Activated CD8-positive, alpha-beta memory T cell treated with anti-CD3 and anti-CD28 coated beads, Interleukin-2, amount 10 ng/mL, durations not matched to agents 7 days and 5 days (primary cell): ENCODE measurements at regions not wholly inside any gene's neighbourhood (a gene's known extent, or its start where the extent isn't known, plus 50 kb on each side); places are given as distances from the start of the nearest gene placed in this dataset.

Experiments used
- ATAC-seq: fragments of 150-1000 bp; cut with Tn5 transposase; one replicate; pipeline ENCODE4 v1.10.0; 2021; ENCODE audit warnings: moderate library complexity
- CTCF ChIA-PET: fragments of 350-600 bp; sonication (Branson Sonifier 250); formaldehyde crosslinking; loops from one replicate; lab custom pipeline; 2021; ENCODE audit warnings: antibody characterized with exemption; lab: Charles Lee
- DNase-seq: peaks from one replicate; pipeline ENCODE4 v3.0.0-alpha.2; 2020
- H3K27ac Mint-ChIP-seq: one replicate; pipeline ENCODE4 v1.8.0; 2021; ENCODE audit warnings: mild to moderate bottlenecking, mixed read lengths
- H3K27me3 Mint-ChIP-seq: one replicate; pipeline ENCODE4 v1.8.0; 2021; ENCODE audit warnings: mixed read lengths
- H3K36me3 Mint-ChIP-seq: one replicate; pipeline ENCODE4 v1.8.0; 2021; ENCODE audit warnings: mild to moderate bottlenecking, mixed read lengths
- H3K4me1 Mint-ChIP-seq: one replicate; pipeline ENCODE4 v1.8.0; 2021; ENCODE audit warnings: mixed read lengths
- H3K4me3 Mint-ChIP-seq: one replicate; pipeline ENCODE4 v1.8.0; 2021; ENCODE audit warnings: mild to moderate bottlenecking, moderate library complexity, mixed read lengths
- H3K9me3 Mint-ChIP-seq: one replicate; pipeline ENCODE4 v1.8.0; 2022; ENCODE audit warnings: low read depth, mixed read lengths

GRCh38 chr2:226357816-226358215, 441.8 kb downstream of the IRS1 start:
- H3K27me3 Mint-ChIP-seq, result peaks cover 8% of the 10 kb centered on the region
- no peaks in the 10 kb centered on the region for H3K4me1 Mint-ChIP-seq
- H3K9me3 Mint-ChIP-seq, result no peaks in the 10 kb centered on the region
- no peaks in the 10 kb centered on the region for H3K36me3 Mint-ChIP-seq
- DNase-seq (no peak), ATAC-seq (no peak)
- CTCF ChIA-PET, result no interaction called here
- no peak overlapping the region for H3K4me3 Mint-ChIP-seq
- H3K27ac Mint-ChIP-seq, result no peak overlapping the region

DNA sequence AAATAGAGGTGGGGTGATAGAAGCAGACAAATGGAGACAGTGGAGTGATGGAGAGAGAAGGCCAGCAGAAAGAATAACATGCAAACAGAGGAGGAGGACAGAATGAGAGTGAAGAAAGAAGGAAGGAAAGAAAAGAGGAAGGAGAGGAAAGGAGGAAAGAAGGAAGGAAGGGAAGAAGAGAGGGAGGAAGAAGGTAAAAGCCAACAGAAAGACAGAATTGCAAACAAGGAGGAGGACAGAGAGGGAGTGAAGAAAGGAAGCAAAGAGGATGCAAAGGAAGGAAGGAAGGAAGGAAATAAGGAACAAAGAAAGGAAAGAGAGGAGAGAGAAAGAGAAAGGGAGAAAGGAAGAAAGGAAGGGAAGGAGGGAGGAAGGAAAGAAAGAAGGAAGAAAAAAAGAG, 444.0 kb downstream of the IRS1 start:
- CTCF ChIA-PET, result no interaction called here
- peaks cover 8% of the 10 kb centered on the region for H3K27me3 Mint-ChIP-seq
- H3K4me3 Mint-ChIP-seq, result no peak overlapping the region
- no peaks in the 10 kb centered on the region for H3K9me3 Mint-ChIP-seq
- DNase-seq (no peak), ATAC-seq (no peak)
- H3K36me3 Mint-ChIP-seq, result no peaks in the 10 kb centered on the region
- no peak overlapping the region for H3K27ac Mint-ChIP-seq
- no peaks in the 10 kb centered on the region for H3K4me1 Mint-ChIP-seq

GRCh38 chr2:226354434-226354833, 445.2 kb downstream of the IRS1 start:
- no peak overlapping the region for H3K27ac Mint-ChIP-seq
- no peak overlapping the region for H3K4me3 Mint-ChIP-seq
- CTCF ChIA-PET, result no interaction called here
- ATAC-seq, result no peak
- no peak for DNase-seq
- no peaks in the 10 kb centered on the region for H3K4me1 Mint-ChIP-seq
- no peaks in the 10 kb centered on the region for H3K9me3 Mint-ChIP-seq
- peaks cover 6% of the 10 kb centered on the region for H3K27me3 Mint-ChIP-seq
- no peaks in the 10 kb centered on the region for H3K36me3 Mint-ChIP-seq

DNA sequence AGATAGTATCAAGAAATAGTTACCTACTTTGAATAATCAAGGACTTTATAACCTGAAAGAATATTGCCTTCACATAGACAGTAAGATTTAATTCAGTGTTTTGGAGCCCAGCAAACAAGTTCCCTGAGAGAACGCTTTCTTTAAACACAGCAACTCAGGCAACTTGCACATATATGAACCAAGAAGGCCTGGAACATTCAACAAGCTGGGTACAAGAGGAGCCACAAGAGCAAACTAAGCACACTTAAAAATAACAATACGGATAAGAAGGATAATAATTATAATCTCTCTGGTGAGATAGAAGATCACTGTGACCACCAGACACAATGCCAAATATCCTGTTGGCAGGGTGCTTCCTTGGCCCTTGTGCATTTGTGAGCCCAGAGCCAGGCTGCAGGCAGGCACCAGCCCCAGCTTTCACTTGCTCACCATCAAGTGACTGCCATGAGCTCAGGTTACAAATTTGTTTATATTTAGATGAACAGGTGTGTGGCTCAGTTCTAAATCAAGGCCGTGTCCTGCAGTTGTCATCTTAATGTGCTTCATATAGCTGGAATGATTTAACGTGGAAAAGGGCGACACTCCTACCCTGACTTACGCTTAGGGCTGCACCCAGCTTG, 446.6 kb downstream of the IRS1 start:
- peaks cover 6% of the 10 kb centered on the region for H3K27me3 Mint-ChIP-seq
- no peak overlapping the region for H3K27ac Mint-ChIP-seq
- DNase-seq, result no peak
- H3K36me3 Mint-ChIP-seq, result no peaks in the 10 kb centered on the region
- no peaks in the 10 kb centered on the region for H3K9me3 Mint-ChIP-seq
- no peak overlapping the region for H3K4me3 Mint-ChIP-seq
- no peak for ATAC-seq
- CTCF ChIA-PET, result interaction anchor here (1.1 kb wide), 1 partner anchor 22 kb away, joined by 3 read pairs; no protein-coding TSS in a partner anchor
- H3K4me1 Mint-ChIP-seq, result no peaks in the 10 kb centered on the region

- CTCF ChIA-PET, result no interaction called here
- Mint-ChIP-seq H3K4me3 (no peak overlapping the region), H3K4me1 (no peaks in the 10 kb centered on the region), H3K27me3 (no peaks in the 10 kb centered on the region), H3K27ac (no peak overlapping the region), H3K36me3 (no peaks in the 10 kb centered on the region), H3K9me3 (no peaks in the 10 kb centered on the region)
- ATAC-seq (no peak), DNase-seq (no peak)
Observed at GRCh38 chr2:226351711-226352110, 447.9 kb downstream of the IRS1 start.

DNA sequence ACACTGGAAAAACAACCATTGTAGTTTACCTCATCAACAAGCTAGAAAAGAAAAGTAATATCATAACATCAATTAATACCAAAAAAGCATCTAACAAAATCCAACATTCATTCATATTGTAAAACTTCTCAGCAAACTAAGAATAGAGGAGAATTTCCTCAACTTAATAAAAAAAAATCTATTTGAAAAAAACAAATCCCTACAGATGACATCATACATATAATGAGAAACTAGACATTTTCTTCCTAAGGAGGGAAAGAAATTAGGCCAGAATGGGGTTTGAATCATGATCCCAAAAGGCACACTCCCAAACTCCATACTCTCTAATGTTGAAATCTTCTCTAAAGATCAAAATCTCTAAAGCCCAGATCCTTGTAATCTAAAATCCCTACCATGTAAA, 460.0 kb downstream of the IRS1 start:
- CTCF ChIA-PET, result no interaction called here

DNA sequence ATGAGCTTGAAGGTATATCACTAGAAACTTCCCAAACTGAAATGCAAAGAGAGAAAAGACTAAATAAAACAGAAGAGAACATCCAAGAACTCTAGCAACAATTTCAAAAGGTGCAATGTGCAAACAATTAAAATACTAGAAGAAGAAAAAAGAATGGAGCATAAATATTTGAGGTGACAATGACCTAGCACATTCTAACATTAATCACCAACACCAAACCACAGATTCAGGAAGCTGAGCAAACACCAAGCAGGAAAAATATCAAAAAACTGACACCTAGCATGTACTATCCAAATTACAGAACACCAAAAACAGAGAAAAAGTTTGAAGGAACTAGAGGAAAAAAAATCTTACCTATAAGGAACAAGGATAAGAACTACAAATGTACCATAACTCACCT, 460.8 kb downstream of the IRS1 start:
- H3K36me3 Mint-ChIP-seq, result no peaks in the 10 kb centered on the region
- DNase-seq (no peak), ATAC-seq (no peak)
- CTCF ChIA-PET, result no interaction called here
- no peak overlapping the region for H3K4me3 Mint-ChIP-seq
- no peaks in the 10 kb centered on the region for H3K9me3 Mint-ChIP-seq
- H3K4me1 Mint-ChIP-seq, result no peaks in the 10 kb centered on the region
- H3K27ac Mint-ChIP-seq, result no peak overlapping the region
- peaks cover 5% of the 10 kb centered on the region for H3K27me3 Mint-ChIP-seq

More for the DNA sequence above, 460.0 kb downstream of the IRS1 start:
- DNase-seq (no peak), ATAC-seq (no peak)
- no peak overlapping the region for H3K4me3 Mint-ChIP-seq
- no peaks in the 10 kb centered on the region for H3K36me3 Mint-ChIP-seq
- H3K27me3 Mint-ChIP-seq, result peaks cover 5% of the 10 kb centered on the region
- H3K27ac Mint-ChIP-seq, result no peak overlapping the region
- no peaks in the 10 kb centered on the region for H3K4me1 Mint-ChIP-seq
- H3K9me3 Mint-ChIP-seq, result no peaks in the 10 kb centered on the region

DNA sequence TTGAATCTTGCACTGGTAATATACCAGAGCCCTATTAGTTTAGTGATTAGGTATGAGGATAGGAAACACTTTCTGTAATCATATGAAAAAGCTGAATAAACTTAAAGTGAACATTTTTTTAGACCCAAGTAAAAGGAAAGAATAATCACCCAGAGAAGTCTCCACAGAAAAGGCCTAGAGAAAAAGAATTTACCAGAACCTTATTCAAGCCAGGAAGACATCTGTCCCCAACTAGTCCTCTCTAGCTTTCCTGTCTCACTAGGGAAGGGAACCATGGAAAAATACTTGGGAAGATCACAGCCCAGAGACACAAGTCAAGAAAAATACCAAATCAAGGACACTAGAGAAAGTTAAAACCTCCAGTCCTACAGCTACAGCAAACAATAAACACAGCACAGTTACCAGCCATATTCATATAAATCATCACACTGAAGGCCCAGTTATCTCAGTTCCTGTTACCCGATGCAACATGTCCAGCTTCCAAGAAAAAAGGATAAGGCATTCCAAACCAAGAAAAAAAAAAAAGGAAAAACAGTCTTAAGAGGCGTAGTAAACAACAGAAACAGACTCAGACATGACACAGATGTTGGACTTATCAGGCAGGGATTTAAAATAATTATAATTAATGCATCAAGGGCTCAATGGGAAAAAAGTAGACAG, 461.5 kb downstream of the IRS1 start:
- no peak for DNase-seq
- H3K36me3 Mint-ChIP-seq, result no peaks in the 10 kb centered on the region
- H3K27ac Mint-ChIP-seq, result no peak overlapping the region
- CTCF ChIA-PET, result no interaction called here
- H3K9me3 Mint-ChIP-seq, result no peaks in the 10 kb centered on the region
- no peak for ATAC-seq
- peaks cover 5% of the 10 kb centered on the region for H3K27me3 Mint-ChIP-seq
- H3K4me3 Mint-ChIP-seq, result no peak overlapping the region
- H3K4me1 Mint-ChIP-seq, result no peaks in the 10 kb centered on the region

GRCh38 chr2:226336283-226336682, 463.3 kb downstream of the IRS1 start:
- no peaks in the 10 kb centered on the region for H3K9me3 Mint-ChIP-seq
- H3K4me3 Mint-ChIP-seq, result no peak overlapping the region
- H3K27ac Mint-ChIP-seq, result no peak overlapping the region
- CTCF ChIA-PET, result no interaction called here
- H3K4me1 Mint-ChIP-seq, result no peaks in the 10 kb centered on the region
- H3K36me3 Mint-ChIP-seq, result no peaks in the 10 kb centered on the region
- peaks cover 5% of the 10 kb centered on the region for H3K27me3 Mint-ChIP-seq
- DNase-seq, result no peak
- ATAC-seq, result no peak

- Mint-ChIP-seq H3K4me1 (no peaks in the 10 kb centered on the region), H3K27ac (no peak overlapping the region), H3K9me3 (no peaks in the 10 kb centered on the region), H3K4me3 (no peak overlapping the region), H3K27me3 (peaks cover 5% of the 10 kb centered on the region), H3K36me3 (no peaks in the 10 kb centered on the region)
- no peak for ATAC-seq
- no peak for DNase-seq
- CTCF ChIA-PET, result no interaction called here
Observed at GRCh38 chr2:226334981-226335720, 464.5 kb downstream of the IRS1 start.

DNA sequence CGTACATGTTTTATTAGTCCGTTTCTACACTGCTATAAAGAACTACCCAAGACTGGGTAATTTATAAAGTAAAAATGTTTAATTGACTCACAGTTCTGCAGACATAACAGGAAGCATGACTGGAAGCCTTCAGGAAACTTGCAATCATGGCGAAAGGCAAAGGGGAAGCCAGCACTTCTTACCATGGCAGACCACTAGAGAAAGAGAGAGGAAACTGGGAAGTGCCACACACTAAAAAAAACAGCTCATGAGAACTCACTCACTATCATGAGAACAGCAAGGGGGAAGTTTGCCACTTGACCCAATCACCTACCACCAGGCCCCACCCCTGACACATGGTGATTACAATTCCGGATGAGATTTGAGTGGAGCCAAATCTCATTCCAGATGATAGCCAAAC, 466.2 kb downstream of the IRS1 start:
- ATAC-seq (no peak), DNase-seq (no peak)
- peaks cover 2% of the 10 kb centered on the region for H3K27me3 Mint-ChIP-seq
- no peak overlapping the region for H3K4me3 Mint-ChIP-seq
- H3K27ac Mint-ChIP-seq, result no peak overlapping the region
- no peaks in the 10 kb centered on the region for H3K36me3 Mint-ChIP-seq
- H3K4me1 Mint-ChIP-seq, result no peaks in the 10 kb centered on the region
- CTCF ChIA-PET, result no interaction called here
- no peaks in the 10 kb centered on the region for H3K9me3 Mint-ChIP-seq

DNA sequence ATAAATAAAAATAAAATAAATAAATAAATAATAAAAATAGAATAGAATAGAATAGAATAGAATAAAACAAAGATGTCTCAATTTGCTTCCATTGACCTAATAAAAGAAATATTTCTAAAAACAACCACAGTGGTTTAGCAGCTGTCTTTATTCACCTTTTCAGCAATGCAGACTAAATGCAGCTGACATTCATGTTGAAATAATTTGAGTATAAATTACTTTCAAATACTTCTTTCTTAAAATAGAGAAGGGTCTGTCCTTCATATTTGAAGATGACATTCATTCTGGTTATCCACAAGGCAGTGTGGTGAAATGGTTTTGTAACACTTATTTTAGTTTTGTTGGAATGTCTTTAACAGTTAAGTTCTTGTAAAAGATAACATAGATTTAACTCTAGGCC, 469.4 kb downstream of the IRS1 start:
- CTCF ChIA-PET, result interaction anchor here (1.3 kb wide), 1 partner anchor 23 kb away, joined by 3 read pairs; no protein-coding TSS in a partner anchor
- no peaks in the 10 kb centered on the region for H3K9me3 Mint-ChIP-seq
- no peak overlapping the region for H3K4me3 Mint-ChIP-seq

GRCh38 chr2:226329180-226329579, 470.4 kb downstream of the IRS1 start:
- Mint-ChIP-seq H3K4me1 (no peaks in the 10 kb centered on the region), H3K27ac (no peak overlapping the region), H3K4me3 (no peak overlapping the region)

More for the DNA sequence above, 469.4 kb downstream of the IRS1 start:
- DNase-seq, result no peak
- no peak for ATAC-seq
- H3K27me3 Mint-ChIP-seq, result no peaks in the 10 kb centered on the region
- no peak overlapping the region for H3K27ac Mint-ChIP-seq
- no peaks in the 10 kb centered on the region for H3K36me3 Mint-ChIP-seq
- no peaks in the 10 kb centered on the region for H3K4me1 Mint-ChIP-seq

DNA sequence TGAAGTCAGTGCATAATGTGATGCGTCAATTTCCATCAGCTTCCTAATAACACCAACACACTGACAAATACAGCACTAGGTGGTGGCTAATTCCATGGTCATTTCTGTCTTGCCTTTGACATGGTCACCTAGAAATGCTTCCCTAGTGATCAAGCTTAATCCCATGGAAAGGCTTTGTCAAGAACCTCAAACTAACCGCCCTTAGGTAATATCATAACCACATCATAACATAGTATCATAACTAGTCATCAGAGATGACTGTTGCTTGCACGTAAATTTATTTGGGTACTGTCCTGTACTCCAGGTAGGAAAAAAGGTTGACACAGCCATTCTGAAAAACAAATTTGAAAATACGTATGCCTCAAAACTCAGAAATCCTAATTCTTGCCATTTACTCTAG, 471.8 kb downstream of the IRS1 start:
- DNase-seq (no peak), ATAC-seq (no peak)
- no peaks in the 10 kb centered on the region for H3K4me1 Mint-ChIP-seq
- no peak overlapping the region for H3K27ac Mint-ChIP-seq
- no peak overlapping the region for H3K4me3 Mint-ChIP-seq
- CTCF ChIA-PET, result no interaction called here
- H3K9me3 Mint-ChIP-seq, result no peaks in the 10 kb centered on the region
- no peaks in the 10 kb centered on the region for H3K27me3 Mint-ChIP-seq
- no peaks in the 10 kb centered on the region for H3K36me3 Mint-ChIP-seq

More at GRCh38 chr2:226329180-226329579, 470.4 kb downstream of the IRS1 start:
- no peak for DNase-seq
- ATAC-seq, result no peak
- no peaks in the 10 kb centered on the region for H3K27me3 Mint-ChIP-seq
- CTCF ChIA-PET, result no interaction called here
- no peaks in the 10 kb centered on the region for H3K36me3 Mint-ChIP-seq
- H3K9me3 Mint-ChIP-seq, result no peaks in the 10 kb centered on the region
